DOHH2 (cell line): ENCODE measurements at regions not wholly inside any gene's neighbourhood (a gene's known extent, or its start where the extent isn't known, plus 50 kb on each side); places are given as distances from the start of the nearest gene placed in this dataset.

Experiments used
- EZH2phosphoT487 ChIP-seq: fragments of 200-600 bp; sonication (generic); IDR thresholded peaks from 2 replicates; pipeline ENCODE4 v1.6.1; 2017; ENCODE audit warnings: borderline replicate concordance, mild to moderate bottlenecking, antibody characterized with exemption, low read length, moderate library complexity, mixed read lengths
- TF ChIP-seq, protein P1 (sequence below): fragments of 200-600 bp; sonication (generic); IDR thresholded peaks from one replicate; pipeline ENCODE4 v1.5.1; 2014; ENCODE audit warnings: antibody characterized with exemption, mild to moderate bottlenecking, low read depth, low read length; ENCODE audit not compliant: poor library complexity, severe bottlenecking

- TF ChIP-seq, protein P1, sequence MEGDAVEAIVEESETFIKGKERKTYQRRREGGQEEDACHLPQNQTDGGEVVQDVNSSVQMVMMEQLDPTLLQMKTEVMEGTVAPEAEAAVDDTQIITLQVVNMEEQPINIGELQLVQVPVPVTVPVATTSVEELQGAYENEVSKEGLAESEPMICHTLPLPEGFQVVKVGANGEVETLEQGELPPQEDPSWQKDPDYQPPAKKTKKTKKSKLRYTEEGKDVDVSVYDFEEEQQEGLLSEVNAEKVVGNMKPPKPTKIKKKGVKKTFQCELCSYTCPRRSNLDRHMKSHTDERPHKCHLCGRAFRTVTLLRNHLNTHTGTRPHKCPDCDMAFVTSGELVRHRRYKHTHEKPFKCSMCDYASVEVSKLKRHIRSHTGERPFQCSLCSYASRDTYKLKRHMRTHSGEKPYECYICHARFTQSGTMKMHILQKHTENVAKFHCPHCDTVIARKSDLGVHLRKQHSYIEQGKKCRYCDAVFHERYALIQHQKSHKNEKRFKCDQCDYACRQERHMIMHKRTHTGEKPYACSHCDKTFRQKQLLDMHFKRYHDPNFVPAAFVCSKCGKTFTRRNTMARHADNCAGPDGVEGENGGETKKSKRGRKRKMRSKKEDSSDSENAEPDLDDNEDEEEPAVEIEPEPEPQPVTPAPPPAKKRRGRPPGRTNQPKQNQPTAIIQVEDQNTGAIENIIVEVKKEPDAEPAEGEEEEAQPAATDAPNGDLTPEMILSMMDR = no peak
- TF ChIP-seq EZH2phosphoT487 = no peak
These were observed 303.3 kb downstream of the GPR37 start for GRCh38 chr7:124462249-124462648.
